Smooth muscle cell (in vitro differentiated cells): ENCODE measurements at regions not wholly inside any gene's neighbourhood (a gene's known extent, or its start where the extent isn't known, plus 50 kb on each side); places are given as distances from the start of the nearest gene placed in this dataset.

Experiments used
- DNase-seq: peaks from one replicate; lab custom pipeline; 2025; ENCODE audit not compliant: unreplicated experiment; lab: John Stamatoyannopoulos, UW
- H2AFZ ChIP-seq: fragments of 200-600 bp; sonication (generic); 2 replicates; pipeline ENCODE4 v1.6.0; 2016; ENCODE audit warnings: antibody characterized with exemption, low read depth, mild to moderate bottlenecking
- H3F3A ChIP-seq: fragments of 200-600 bp; sonication (generic); 2 replicates; pipeline ENCODE4 v1.6.0; 2017; ENCODE audit warnings: antibody characterized with exemption, low read depth
- H3K27ac ChIP-seq: fragments of 200-600 bp; sonication (generic); 2 replicates; pipeline ENCODE4 v1.5.1; 2016; ENCODE audit warnings: low read depth, mild to moderate bottlenecking
- H3K27me3 ChIP-seq: fragments of 200-600 bp; sonication (generic); 2 replicates; pipeline ENCODE4 v1.6.1; 2016; ENCODE audit warnings: low read depth, mild to moderate bottlenecking
- H3K36me3 ChIP-seq: fragments of 200-600 bp; sonication (generic); 2 replicates; pipeline ENCODE4 v1.5.1; 2016; ENCODE audit warnings: low read depth
- H3K4me1 ChIP-seq: fragments of 200-600 bp; sonication (generic); 2 replicates; pipeline ENCODE4 v1.5.1; 2016; ENCODE audit warnings: low read depth
- H3K4me2 ChIP-seq: fragments of 200-600 bp; sonication (generic); 2 replicates; pipeline ENCODE4 v1.6.0; 2016; ENCODE audit warnings: mild to moderate bottlenecking
- H3K4me3 ChIP-seq: fragments of 200-600 bp; sonication (generic); 2 replicates; pipeline ENCODE4 v1.5.1; 2016; ENCODE audit warnings: mild to moderate bottlenecking
- H3K79me2 ChIP-seq: fragments of 200-600 bp; sonication (generic); 2 replicates; pipeline ENCODE4 v1.6.0; 2016; ENCODE audit warnings: low read depth, mild to moderate bottlenecking
- H3K9ac ChIP-seq: fragments of 200-600 bp; sonication (generic); 2 replicates; pipeline ENCODE4 v1.6.0; 2016; ENCODE audit warnings: low read depth
- H3K9me3 ChIP-seq: fragments of 200-600 bp; sonication (generic); replicated peaks from 2 replicates; pipeline ENCODE4 v1.5.1; 2016; ENCODE audit warnings: low read depth
- H4K20me1 ChIP-seq: fragments of 200-600 bp; sonication (generic); 2 replicates; pipeline ENCODE4 v1.6.0; 2016; ENCODE audit warnings: low read depth
- CTCF ChIP-seq: fragments of 200-600 bp; sonication (generic); IDR thresholded peaks from 2 replicates; pipeline ENCODE4 v1.5.1; 2017; ENCODE audit warnings: borderline replicate concordance, mild to moderate bottlenecking, antibody characterized with exemption; ENCODE audit not compliant: insufficient read depth, poor library complexity, severe bottlenecking
- WGBS: methylation state at CpG from one replicate; pipeline ENCODE4 v1.1.7; 2016; ENCODE audit warnings: low lambda C conversion rate; 5-methylcytosine and 5-hydroxymethylcytosine counted together

GRCh38 chr12:126617312-126617711, 1552.1 kb downstream of the AACS start:
- TF ChIP-seq CTCF: peak; percentile 44
- no peaks in the 10 kb centered on the region for H3K36me3 ChIP-seq
- H3K4me2 ChIP-seq: no peak overlapping the region
- no peaks in the 10 kb centered on the region for H3K4me1 ChIP-seq
- no peaks in the 10 kb centered on the region for H4K20me1 ChIP-seq
- no peak overlapping the region for H3K4me3 ChIP-seq
- H3K79me2 ChIP-seq: no peaks in the 10 kb centered on the region
- no peak overlapping the region for H3K27ac ChIP-seq
- WGBS: 82% methylated on average over 5 of the region's 5 CpGs
- DNase-seq: no peak
- H3K27me3 ChIP-seq: no peaks in the 10 kb centered on the region
- H3K9me3 ChIP-seq: no peaks in the 10 kb centered on the region
- H2AFZ ChIP-seq: no peak overlapping the region
- H3F3A ChIP-seq: no peaks in the 10 kb centered on the region
- no peak overlapping the region for H3K9ac ChIP-seq

GRCh38 chr12:126627596-126627995, 1562.4 kb downstream of the AACS start:
- Histone ChIP-seq H3K9ac (no peak overlapping the region), H4K20me1 (no peaks in the 10 kb centered on the region), H3K4me1 (no peaks in the 10 kb centered on the region), H3K4me2 (no peak overlapping the region), H3K4me3 (no peak overlapping the region), H2AFZ (no peak overlapping the region), H3K36me3 (no peaks in the 10 kb centered on the region), H3K9me3 (no peaks in the 10 kb centered on the region), H3K79me2 (no peaks in the 10 kb centered on the region), H3K27ac (no peak overlapping the region), H3F3A (no peaks in the 10 kb centered on the region), H3K27me3 (no peaks in the 10 kb centered on the region)
- WGBS: 58% methylated on average over 4 of the region's 4 CpGs
- no peak for TF ChIP-seq CTCF
- no peak for DNase-seq

GRCh38 chr12:126636821-126637220, 1571.6 kb downstream of the AACS start:
- Histone ChIP-seq H3K9ac (no peak overlapping the region), H3K79me2 (no peaks in the 10 kb centered on the region), H3K4me2 (no peak overlapping the region), H3K4me1 (no peaks in the 10 kb centered on the region), H3K4me3 (no peak overlapping the region), H2AFZ (no peak overlapping the region), H3K36me3 (no peaks in the 10 kb centered on the region), H3K27me3 (no peaks in the 10 kb centered on the region), H4K20me1 (no peaks in the 10 kb centered on the region), H3K27ac (no peak overlapping the region), H3F3A (no peaks in the 10 kb centered on the region), H3K9me3 (no peaks in the 10 kb centered on the region)
- WGBS: 62% methylated on average over 4 of the region's 4 CpGs
- no peak for TF ChIP-seq CTCF
- DNase-seq: no peak

GRCh38 chr12:126644236-126645020, 1579.2 kb downstream of the AACS start:
- no peaks in the 10 kb centered on the region for H3K27me3 ChIP-seq
- H3K4me2 ChIP-seq: no peak overlapping the region
- H3K9ac ChIP-seq: no peak overlapping the region
- no peaks in the 10 kb centered on the region for H3K4me1 ChIP-seq
- H2AFZ ChIP-seq: no peak overlapping the region
- H3K9me3 ChIP-seq: no peaks in the 10 kb centered on the region
- DNase-seq: no peak
- H3K4me3 ChIP-seq: no peak overlapping the region
- no peak for TF ChIP-seq CTCF
- no peaks in the 10 kb centered on the region for H4K20me1 ChIP-seq
- H3K27ac ChIP-seq: no peak overlapping the region
- H3K79me2 ChIP-seq: no peaks in the 10 kb centered on the region
- no peaks in the 10 kb centered on the region for H3K36me3 ChIP-seq
- 73% methylated on average over 2 of the region's 2 CpGs for WGBS
- no peaks in the 10 kb centered on the region for H3F3A ChIP-seq
